ENCODE measurements at regions not wholly inside any gene's neighbourhood (a gene's known extent, or its start where the extent isn't known, plus 50 kb on each side); places are given as distances from the start of the nearest gene placed in this dataset.

DNA sequence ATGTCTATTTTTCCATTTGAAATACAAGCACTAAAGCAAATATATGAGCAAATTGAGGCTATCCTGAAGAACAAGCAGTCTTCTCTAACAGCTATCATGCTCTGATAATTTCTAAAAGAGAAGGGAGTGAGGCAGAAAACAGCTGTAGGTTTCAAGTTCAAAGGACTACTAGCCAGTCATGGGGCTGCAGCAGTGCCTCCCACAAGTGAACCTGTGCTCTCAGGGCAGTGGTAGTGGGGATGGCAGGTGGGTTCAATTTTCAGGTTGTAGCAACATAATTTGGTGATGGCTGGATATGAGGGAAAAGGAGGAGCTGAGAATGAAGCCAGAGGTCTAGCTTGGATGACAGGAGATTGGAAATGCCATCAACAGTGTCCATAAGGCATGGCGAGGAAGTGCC, 93.5 kb upstream of the ARHGAP20 start (continued):
- TF ChIP-seq, protein P1, sequence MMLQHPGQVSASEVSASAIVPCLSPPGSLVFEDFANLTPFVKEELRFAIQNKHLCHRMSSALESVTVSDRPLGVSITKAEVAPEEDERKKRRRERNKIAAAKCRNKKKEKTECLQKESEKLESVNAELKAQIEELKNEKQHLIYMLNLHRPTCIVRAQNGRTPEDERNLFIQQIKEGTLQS (CRISPR knock-in tag; conservative IDR thresholded peaks at IDR 0.05): no peak

DNA sequence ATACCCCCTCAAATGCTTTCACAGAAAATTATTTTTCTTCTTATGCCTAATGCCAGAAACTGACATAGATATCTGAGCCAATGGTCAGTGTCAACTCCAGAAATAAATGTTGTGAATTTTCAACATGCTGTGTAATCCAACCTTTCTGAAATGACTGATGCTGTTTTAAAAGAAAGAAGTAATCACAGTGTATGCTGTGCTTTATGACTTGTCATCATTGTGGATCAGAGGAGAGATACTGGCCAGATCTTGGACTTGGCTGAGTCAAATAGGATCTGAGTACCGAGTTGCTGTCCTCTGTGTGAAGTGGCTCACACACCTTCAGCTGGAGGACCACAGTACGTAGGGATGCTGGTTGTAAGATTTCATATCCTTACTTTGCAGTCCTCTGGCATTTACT, 89.9 kb upstream of the ARHGAP20 start:
- no peak for DNase-seq (ENCODE audit: low spot score)
- no peaks in the 10 kb centered on the region for H3K36me3 Mint-ChIP-seq
- H3K4me1 Mint-ChIP-seq: peaks cover 8% of the 10 kb centered on the region
- no peaks in the 10 kb centered on the region for H3K27me3 Mint-ChIP-seq (ENCODE audit: low read depth)
- no peak overlapping the region for H3K27ac Mint-ChIP-seq
- ATAC-seq: no peak
- no peaks in the 10 kb centered on the region for H3K9me3 Mint-ChIP-seq
- TF ChIP-seq SP1 (CRISPR knock-in tag; conservative IDR thresholded peaks at IDR 0.05) (no peak), TEAD1 (CRISPR knock-in tag; IDR thresholded peaks at IDR 0.05) (no peak), ZNF671 (CRISPR knock-in tag; IDR thresholded peaks at IDR 0.05) (no peak), FOXK1 (CRISPR knock-in tag; IDR thresholded peaks at IDR 0.05) (no peak), JUN (CRISPR knock-in tag; IDR thresholded peaks at IDR 0.05) (no peak), SMAD3 (CRISPR knock-in tag; IDR thresholded peaks at IDR 0.05; ENCODE audit: borderline replicate concordance) (no peak), ZNF219 (CRISPR knock-in tag; IDR thresholded peaks at IDR 0.05; ENCODE audit: borderline replicate concordance) (no peak), ELF4 (CRISPR knock-in tag; IDR thresholded peaks at IDR 0.05; ENCODE audit: low read depth) (no peak), EMX1 (CRISPR knock-in tag; IDR thresholded peaks at IDR 0.05) (no peak)
- TF ChIP-seq, protein P2, sequence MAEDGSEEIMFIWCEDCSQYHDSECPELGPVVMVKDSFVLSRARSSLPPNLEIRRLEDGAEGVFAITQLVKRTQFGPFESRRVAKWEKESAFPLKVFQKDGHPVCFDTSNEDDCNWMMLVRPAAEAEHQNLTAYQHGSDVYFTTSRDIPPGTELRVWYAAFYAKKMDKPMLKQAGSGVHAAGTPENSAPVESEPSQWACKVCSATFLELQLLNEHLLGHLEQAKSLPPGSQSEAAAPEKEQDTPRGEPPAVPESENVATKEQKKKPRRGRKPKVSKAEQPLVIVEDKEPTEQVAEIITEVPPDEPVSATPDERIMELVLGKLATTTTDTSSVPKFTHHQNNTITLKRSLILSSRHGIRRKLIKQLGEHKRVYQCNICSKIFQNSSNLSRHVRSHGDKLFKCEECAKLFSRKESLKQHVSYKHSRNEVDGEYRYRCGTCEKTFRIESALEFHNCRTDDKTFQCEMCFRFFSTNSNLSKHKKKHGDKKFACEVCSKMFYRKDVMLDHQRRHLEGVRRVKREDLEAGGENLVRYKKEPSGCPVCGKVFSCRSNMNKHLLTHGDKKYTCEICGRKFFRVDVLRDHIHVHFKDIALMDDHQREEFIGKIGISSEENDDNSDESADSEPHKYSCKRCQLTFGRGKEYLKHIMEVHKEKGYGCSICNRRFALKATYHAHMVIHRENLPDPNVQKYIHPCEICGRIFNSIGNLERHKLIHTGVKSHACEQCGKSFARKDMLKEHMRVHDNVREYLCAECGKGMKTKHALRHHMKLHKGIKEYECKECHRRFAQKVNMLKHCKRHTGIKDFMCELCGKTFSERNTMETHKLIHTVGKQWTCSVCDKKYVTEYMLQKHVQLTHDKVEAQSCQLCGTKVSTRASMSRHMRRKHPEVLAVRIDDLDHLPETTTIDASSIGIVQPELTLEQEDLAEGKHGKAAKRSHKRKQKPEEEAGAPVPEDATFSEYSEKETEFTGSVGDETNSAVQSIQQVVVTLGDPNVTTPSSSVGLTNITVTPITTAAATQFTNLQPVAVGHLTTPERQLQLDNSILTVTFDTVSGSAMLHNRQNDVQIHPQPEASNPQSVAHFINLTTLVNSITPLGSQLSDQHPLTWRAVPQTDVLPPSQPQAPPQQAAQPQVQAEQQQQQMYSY (CRISPR knock-in tag; IDR thresholded peaks at IDR 0.05): no peak
- TF ChIP-seq, protein P3, sequence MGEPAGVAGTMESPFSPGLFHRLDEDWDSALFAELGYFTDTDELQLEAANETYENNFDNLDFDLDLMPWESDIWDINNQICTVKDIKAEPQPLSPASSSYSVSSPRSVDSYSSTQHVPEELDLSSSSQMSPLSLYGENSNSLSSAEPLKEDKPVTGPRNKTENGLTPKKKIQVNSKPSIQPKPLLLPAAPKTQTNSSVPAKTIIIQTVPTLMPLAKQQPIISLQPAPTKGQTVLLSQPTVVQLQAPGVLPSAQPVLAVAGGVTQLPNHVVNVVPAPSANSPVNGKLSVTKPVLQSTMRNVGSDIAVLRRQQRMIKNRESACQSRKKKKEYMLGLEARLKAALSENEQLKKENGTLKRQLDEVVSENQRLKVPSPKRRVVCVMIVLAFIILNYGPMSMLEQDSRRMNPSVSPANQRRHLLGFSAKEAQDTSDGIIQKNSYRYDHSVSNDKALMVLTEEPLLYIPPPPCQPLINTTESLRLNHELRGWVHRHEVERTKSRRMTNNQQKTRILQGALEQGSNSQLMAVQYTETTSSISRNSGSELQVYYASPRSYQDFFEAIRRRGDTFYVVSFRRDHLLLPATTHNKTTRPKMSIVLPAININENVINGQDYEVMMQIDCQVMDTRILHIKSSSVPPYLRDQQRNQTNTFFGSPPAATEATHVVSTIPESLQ (CRISPR knock-in tag; IDR thresholded peaks at IDR 0.05): no peak
- TF ChIP-seq, protein P4, sequence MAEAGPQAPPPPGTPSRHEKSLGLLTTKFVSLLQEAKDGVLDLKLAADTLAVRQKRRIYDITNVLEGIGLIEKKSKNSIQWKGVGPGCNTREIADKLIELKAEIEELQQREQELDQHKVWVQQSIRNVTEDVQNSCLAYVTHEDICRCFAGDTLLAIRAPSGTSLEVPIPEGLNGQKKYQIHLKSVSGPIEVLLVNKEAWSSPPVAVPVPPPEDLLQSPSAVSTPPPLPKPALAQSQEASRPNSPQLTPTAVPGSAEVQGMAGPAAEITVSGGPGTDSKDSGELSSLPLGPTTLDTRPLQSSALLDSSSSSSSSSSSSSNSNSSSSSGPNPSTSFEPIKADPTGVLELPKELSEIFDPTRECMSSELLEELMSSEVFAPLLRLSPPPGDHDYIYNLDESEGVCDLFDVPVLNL (CRISPR knock-in tag; IDR thresholded peaks at IDR 0.05; ENCODE audit: borderline replicate concordance, low read depth): no peak
- H3K4me3 Mint-ChIP-seq: no peak overlapping the region
- CTCF ChIA-PET: no interaction called here
- POLR2A ChIA-PET: no interaction called here

DNA sequence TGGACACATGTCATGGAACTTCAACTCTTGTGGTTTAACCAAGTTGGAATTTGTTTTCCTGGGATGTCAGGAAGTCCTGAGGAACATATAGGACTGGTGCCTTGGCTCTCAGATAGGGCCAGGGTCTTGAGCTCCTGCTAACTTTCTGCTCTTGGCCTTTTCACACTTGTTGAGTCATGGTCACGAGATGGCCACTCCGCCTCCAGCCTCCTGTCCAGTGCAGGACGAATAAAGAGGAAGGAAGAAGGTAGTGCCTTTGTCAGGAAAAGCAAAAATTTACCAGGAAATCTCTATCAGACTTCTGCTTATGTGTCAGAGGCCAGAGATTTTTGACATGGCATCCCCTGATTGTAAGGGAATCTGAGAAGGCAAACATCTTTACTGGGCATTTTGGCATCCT, 89.1 kb upstream of the ARHGAP20 start:
- H3K27ac Mint-ChIP-seq: no peak overlapping the region
- TF ChIP-seq SMAD4 (CRISPR knock-in tag; IDR thresholded peaks at IDR 0.05) (no peak), ZNF396 (CRISPR knock-in tag; IDR thresholded peaks at IDR 0.05; ENCODE audit: borderline replicate concordance) (no peak), NR1H2 (CRISPR knock-in tag; IDR thresholded peaks at IDR 0.05) (no peak), CBFB (CRISPR knock-in tag; IDR thresholded peaks at IDR 0.05; ENCODE audit: low read depth) (no peak), MYBL2 (CRISPR knock-in tag; IDR thresholded peaks at IDR 0.05) (no peak), GTF2I (CRISPR knock-in tag; conservative IDR thresholded peaks at IDR 0.05) (no peak), SP1 (CRISPR knock-in tag; conservative IDR thresholded peaks at IDR 0.05) (no peak)
- TF ChIP-seq, protein P5, sequence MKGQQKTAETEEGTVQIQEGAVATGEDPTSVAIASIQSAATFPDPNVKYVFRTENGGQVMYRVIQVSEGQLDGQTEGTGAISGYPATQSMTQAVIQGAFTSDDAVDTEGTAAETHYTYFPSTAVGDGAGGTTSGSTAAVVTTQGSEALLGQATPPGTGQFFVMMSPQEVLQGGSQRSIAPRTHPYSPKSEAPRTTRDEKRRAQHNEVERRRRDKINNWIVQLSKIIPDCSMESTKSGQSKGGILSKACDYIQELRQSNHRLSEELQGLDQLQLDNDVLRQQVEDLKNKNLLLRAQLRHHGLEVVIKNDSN (CRISPR knock-in tag; IDR thresholded peaks at IDR 0.05): no peak
- TF ChIP-seq, protein P4 (CRISPR knock-in tag; IDR thresholded peaks at IDR 0.05; ENCODE audit: borderline replicate concordance, low read depth): no peak
- TF ChIP-seq, protein P6, sequence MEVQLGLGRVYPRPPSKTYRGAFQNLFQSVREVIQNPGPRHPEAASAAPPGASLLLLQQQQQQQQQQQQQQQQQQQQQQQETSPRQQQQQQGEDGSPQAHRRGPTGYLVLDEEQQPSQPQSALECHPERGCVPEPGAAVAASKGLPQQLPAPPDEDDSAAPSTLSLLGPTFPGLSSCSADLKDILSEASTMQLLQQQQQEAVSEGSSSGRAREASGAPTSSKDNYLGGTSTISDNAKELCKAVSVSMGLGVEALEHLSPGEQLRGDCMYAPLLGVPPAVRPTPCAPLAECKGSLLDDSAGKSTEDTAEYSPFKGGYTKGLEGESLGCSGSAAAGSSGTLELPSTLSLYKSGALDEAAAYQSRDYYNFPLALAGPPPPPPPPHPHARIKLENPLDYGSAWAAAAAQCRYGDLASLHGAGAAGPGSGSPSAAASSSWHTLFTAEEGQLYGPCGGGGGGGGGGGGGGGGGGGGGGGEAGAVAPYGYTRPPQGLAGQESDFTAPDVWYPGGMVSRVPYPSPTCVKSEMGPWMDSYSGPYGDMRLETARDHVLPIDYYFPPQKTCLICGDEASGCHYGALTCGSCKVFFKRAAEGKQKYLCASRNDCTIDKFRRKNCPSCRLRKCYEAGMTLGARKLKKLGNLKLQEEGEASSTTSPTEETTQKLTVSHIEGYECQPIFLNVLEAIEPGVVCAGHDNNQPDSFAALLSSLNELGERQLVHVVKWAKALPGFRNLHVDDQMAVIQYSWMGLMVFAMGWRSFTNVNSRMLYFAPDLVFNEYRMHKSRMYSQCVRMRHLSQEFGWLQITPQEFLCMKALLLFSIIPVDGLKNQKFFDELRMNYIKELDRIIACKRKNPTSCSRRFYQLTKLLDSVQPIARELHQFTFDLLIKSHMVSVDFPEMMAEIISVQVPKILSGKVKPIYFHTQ (CRISPR knock-in tag; IDR thresholded peaks at IDR 0.05): no peak

More for the DNA sequence above, 89.1 kb upstream of the ARHGAP20 start:
- ChIA-PET CTCF (no interaction called here), POLR2A (no interaction called here)
- no peak for ATAC-seq
- Mint-ChIP-seq H3K4me3 (no peak overlapping the region), H3K9me3 (no peaks in the 10 kb centered on the region), H3K27me3 (ENCODE audit: low read depth) (no peaks in the 10 kb centered on the region), H3K36me3 (no peaks in the 10 kb centered on the region), H3K4me1 (peaks cover 8% of the 10 kb centered on the region)
- DNase-seq (ENCODE audit: low spot score): no peak
